DOHH2 (cell line): ENCODE measurements at regions not wholly inside any gene's neighbourhood (a gene's known extent, or its start where the extent isn't known, plus 50 kb on each side); places are given as distances from the start of the nearest gene placed in this dataset.

ENCODE experiments used
- CTCF ChIP-seq: fragments of 200-600 bp; sonication (generic); IDR thresholded peaks from one replicate; pipeline ENCODE4 v1.5.1; 2014; ENCODE audit warnings: antibody characterized with exemption, mild to moderate bottlenecking, low read depth, low read length; ENCODE audit not compliant: poor library complexity, severe bottlenecking
- EZH2phosphoT487 ChIP-seq: fragments of 200-600 bp; sonication (generic); IDR thresholded peaks from 2 replicates; pipeline ENCODE4 v1.6.1; 2017; ENCODE audit warnings: borderline replicate concordance, mild to moderate bottlenecking, antibody characterized with exemption, low read length, moderate library complexity, mixed read lengths

- TF ChIP-seq CTCF (no peak), EZH2phosphoT487 (no peak)
Observed at GRCh38 chr7:46542076-46542475, 621.0 kb upstream of the IGFBP3 start.
